DMS79 (cell line): ENCODE measurements at regions not wholly inside any gene's neighbourhood (a gene's known extent, or its start where the extent isn't known, plus 50 kb on each side); places are given as distances from the start of the nearest gene placed in this dataset.

ENCODE experiments used
- DNase-seq: peaks from one replicate; lab custom pipeline; 2025; lab: John Stamatoyannopoulos, UW

DNA sequence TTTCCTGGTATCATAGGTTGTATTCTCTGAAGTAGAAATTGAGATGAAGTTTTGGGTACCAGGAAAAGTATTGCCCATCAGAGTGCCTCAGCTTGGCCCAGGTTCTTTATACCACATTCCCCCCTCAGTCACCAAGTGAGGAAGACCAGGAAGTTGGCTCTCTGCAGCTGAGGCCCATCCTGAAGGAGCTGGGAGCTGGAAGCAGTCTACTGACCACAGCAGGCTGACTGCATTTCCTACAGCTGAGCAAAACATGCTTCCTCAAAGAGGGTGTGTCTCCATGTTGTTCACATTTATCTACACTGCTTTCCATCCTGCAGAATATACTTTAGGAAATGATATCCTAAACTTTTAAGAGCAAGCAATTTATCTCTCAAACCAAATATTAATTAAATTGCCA lies 654.6 kb downstream of the ELAVL2 start:
- DNase-seq: no peak

DNA sequence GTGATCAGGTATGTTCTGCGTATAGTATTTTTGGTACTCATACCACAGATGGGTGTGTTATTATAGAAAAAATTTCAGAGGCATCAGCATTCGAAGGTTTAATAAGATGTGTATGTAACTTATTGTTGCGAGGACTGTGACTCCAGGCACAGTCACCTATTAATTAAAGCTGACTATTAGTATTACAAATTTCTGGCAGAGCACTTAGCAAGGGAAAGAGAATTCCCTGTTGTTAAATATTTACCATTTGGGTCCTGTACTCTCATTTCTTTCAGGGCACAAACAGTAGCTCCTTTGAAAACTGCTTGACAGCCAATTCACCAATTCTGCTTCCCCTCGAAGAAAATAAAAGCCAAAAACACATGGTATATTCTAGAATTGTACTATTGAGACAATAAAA lies 653.8 kb downstream of the ELAVL2 start:
- DNase-seq: no peak

DNA sequence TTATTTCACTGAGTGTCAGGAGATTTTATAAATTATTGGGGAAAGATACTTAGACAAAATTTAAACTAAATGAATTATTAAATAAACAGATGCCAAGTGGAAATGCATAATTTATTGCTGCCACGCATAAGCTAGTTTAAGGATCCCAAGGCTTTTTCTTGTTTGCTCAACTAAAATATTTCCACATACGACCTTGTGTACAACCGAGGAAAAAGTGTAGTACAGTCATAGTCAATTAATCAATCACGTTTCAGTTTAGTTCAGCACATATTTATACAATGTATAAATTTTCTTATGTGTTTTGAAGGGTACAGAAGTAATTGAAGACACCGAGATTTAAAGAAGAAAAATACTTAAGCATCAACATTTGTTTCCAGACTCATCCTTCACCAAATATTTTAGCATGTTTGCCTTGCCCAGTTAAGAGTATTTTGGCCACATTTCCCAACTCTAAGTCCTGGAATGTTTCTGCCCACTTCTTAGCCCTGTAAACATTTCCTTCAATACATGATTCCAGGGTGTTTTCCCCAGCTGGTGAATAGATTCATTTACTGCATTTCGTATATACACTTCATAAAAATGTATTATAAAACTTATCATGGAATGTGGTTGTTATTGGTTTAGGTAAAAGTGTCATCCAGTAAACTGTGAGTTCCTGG lies 652.9 kb downstream of the ELAVL2 start:
- no peak for DNase-seq

DNA sequence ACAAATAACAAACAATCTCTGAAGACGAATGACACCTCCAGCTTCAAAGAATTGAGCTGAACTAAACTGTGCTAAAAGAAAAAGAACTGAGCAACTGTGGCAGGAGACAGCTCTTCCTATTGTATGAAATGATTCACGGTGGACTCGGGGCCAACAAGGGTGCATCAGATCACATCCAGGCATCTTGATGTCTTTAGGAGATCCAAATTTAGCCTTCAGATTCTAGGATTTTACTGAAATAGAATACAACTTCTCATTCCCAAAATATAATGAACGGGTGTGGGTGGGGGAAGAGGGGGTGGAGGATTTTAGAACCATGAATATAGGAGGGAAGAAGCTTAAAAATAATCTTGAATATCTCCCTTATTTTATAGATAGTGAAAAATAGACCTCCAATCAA lies 631.8 kb downstream of the ELAVL2 start:
- no peak for DNase-seq

DNA sequence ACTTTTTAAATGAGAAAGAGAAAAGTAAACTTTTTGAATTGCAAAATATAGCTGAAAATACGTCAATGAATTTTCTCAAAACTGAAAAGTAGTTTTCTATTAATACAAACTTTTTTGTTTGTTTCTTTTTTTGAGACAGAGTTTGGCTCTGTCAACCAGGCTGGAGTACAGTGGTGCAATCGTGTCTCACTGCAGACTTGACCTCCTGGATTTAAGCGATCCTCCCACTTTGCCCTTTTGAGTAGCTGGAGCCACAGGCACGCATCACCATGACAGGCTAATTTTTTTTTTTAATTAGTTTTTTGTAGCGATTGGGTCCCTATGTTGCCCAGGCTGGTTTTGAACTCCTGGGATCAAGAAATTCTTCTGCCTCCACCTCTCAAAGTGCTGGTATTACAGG lies 610.4 kb downstream of the ELAVL2 start:
- DNase-seq: no peak

DNA sequence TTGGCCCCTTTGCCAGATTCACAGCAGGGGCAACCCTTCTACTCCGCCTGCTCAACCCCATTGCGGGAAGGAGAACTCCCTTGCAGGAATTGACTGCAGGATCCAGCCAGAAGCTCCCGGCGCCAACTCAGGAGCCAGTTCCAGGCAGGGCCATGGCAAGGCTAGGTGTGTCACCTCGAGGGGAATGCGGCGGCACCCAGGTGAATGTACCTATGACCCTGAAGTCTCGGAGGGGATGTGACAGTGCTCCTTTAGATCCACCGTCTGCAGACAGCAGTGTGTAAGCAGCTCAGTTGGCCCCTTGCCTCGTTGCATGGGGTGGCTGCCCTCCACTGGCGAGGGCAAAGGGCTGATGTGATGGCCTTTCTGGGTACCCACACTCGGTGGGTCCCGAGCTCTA lies 606.6 kb downstream of the ELAVL2 start:
- no peak for DNase-seq

DNA sequence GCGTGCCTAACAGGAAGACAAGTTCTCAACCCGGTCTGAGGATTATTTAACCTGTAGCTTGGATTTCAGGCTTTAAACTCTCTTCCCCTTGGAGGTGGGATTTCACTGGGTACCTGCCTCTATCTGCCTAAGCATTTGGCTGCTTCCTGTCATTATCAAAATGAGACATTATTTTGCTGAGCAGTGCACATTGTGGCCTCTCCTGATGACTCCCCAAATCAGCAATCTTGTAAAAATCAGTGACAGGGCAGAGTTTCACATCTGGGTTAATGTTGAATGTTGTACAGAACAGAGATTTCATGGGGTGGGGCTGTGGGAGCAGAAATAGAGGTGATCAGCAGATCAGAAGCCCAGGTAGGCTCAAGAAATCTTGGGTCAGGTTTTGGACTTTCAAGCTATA lies 605.9 kb downstream of the ELAVL2 start:
- no peak for DNase-seq

DNA sequence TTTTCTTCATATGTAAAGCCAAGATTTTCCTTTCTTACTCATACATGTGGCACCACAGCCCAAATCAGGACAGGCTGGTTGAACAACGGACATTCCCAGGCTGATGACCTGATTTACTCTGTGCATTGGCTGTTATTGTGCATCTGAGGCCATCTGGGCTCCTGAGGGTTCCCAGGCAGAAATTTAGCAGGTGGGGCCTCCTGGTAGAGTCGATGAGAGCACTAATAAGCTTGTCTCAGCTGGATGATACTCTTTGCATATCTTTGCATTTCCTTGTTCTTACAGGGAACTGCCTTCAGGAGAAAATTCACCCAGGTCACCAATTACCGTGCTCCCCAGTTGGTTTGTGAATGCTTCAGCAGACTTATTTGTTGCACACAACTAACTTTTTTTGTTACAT lies 605.1 kb downstream of the ELAVL2 start:
- DNase-seq: no peak

DNA sequence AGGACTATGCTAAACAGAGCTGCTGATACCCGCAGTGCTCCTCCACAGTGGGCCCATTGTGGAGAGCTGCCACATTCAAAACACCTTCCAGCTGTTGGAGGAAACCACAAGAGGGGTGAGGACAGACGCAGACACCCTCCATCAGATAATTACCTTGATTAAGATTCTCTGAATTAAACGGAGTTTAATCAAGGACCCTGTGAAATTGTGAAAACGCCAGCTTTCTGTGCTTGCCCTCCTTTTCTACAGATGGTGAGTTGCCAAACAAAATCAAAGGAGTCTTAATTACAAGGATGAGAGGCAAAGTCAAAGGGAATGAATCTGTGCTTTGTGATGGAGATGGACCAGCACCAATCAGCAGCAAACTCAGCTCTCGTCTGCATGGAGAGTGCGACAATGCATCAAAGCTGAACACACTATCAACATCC lies 596.1 kb downstream of the ELAVL2 start:
- no peak for DNase-seq

DNA sequence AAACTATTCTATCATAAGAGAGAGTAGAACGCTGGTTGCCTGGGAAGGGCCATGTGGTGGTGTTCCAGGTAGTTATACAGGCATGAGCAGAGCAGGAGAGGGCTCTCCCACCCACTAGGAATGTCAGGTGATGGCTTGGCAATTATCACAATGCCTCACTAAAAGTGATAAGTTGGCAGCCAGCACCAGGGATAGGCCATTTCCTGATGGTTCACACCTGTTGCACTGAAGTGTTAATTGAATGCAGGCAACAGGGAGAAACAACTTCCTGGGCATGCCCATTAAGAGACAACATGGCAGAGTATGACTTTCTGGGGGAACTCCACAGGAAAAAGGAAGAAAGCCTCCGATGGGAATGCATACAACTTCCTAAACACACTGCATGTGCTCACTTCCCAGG lies 593.2 kb downstream of the ELAVL2 start:
- no peak for DNase-seq

DNA sequence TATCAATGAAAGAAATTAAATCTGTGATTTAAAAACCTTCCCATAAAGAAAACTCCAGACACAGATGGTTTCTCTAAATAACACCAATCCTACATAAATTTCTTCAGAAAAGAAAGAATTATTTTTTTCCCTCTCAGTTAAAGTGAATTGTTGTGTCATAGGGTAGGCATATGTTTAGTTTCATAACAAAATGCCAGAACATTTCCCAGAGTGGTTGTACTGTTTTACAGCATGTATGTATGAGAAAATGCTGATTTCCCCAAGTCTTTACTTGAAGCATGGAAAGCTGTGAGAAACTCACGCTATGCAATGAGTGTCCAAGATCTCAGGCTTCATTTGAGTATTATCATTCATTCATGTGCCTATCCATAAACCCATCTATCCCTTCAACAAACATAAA lies 582.5 kb downstream of the ELAVL2 start:
- DNase-seq: no peak

DNA sequence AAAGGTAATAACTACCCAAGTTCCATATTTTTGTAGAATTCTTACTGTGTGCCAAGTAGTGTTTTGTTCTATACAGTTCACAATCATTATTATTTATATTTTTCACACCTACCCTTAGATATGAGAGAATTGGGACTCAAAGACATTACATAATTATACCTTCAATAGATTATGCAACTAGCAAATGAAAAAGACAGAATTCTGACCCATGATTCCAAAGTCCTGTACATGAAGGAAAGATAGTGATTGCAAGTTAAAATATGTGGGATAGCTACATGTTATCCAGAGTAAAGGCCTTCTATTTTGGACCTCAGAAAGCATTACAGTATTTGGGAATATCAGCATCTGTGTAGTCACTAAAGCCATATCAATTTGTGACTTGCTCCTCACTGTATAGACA lies 581.0 kb downstream of the ELAVL2 start:
- DNase-seq: no peak

DNA sequence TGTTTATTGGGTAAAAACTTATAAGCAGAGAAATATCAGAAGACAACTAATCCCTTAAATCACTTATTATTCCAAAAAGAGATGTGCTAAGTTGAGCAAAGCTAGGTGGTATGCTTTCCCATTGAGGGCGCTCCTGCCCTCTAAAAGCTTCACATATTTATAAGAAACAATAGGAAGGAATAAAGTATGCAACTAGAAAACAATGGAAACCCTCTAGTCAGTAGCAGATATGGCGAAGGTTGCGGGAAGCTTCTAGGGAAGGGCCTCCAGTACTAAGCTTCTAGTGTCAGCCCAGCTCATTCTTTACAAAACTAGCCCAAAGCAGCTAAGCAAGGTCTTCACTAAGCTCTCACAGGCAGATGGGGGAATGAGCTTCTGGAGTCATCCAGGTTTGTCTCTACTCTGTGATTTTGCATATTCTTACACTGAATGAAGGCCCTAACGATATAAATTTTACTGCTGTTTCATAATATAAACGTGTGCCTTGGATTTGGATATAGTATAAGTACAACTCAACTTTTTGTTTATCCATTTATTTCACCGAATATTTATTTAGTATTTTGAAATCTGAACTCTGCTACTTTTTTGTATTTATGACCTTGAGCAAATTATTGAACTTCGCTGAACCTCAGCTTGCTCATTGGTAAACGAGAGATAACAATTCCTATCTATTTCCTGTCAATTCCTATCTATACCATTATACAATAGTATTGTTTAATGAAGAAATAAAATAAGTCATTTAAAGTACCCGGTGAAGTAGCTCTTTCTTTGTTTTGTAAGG lies 571.4 kb downstream of the ELAVL2 start:
- no peak for DNase-seq

DNA sequence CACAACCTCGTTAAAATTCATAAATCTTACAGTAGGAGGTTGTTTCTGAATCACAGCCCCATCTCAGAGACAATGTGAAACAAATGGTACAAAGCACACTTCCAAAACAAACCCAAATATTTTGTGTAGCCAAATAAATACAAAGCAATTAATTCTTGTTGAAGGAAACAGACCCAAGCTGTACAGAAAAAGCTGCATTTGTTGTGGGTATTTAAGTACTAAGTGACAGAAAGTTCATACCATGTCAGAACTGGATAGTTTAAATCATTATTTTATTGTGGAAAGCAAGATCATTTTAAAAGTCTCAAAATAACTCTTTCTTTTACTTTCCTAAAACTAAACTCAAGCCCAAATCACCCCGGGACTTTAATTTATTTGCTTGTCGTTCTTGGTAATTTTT lies 570.7 kb downstream of the ELAVL2 start:
- DNase-seq: no peak

DNA sequence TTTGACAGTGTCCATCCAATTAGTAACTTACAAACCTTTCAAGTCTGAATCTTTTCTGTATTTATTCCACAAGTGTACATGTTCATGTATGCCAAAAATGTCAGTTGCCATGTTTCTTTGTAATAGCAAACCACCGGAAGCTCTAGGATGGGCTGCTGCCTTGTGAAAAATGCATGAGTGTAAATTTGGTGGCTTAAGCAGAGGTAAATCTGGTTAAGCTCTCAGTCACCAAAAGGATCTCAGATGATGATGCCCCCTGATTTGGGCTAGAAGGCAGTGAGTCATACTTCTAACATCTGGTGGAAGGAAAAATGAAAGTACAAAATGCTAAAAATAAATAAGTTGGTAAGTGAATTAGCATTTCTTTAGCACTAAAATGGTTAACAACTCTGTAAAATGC lies 567.5 kb downstream of the ELAVL2 start:
- no peak for DNase-seq

DNA sequence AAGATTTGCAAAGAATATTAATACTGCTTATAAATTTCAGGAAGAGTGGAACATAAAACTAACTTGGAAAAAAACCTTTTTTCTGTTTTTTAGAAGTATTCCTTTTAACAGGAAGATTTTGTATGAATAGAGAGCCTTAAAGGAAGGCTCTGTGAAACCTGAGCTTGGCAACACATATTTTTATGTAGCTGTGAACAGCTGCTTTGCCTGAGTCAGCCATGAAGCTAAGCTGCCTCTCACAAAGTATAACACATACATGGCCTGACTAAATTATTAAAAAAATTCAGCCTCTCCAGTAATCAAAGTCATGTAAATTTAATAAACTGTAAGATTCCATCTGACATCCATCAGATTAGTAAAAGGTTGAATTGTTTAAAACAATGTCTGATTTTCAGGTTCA lies 547.5 kb downstream of the ELAVL2 start:
- DNase-seq: no peak

DNA sequence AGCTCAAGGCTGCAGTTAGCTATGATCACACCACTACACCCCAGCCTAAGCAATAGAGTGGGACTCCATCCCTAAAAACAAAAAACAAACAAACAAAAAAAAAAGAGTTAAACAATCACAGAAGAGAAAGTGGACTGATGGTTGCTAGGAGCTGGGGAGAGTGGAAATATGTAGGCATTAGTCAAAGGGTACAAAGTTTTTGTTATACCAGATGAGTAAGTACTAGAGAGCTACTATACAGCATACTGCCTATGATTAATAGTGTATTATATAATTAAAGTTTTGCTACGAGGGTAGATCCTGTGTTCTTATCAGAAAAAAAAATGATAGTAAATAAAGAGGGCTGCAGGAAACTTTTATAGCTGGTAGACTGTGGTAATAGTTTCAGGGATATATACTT lies 538.6 kb downstream of the ELAVL2 start:
- no peak for DNase-seq

DNA sequence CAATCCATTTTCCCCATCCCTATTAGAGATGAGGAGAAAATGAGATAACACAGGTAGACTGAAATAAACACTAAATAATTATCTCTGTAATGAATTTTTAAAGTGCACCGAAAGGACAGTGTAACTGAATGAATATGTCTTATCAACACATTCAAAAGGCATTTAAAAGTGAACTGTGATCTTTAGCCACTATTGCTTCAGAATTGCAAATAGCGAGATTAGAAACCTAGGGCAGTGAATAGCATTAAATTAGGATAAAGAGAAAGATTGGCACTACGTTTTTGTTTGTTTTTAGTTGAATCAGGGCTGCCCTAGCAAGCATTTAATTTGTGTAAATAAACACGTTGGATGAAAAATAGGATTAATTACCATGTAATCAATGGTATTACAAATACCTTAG lies 537.5 kb downstream of the ELAVL2 start:
- DNase-seq: no peak

DNA sequence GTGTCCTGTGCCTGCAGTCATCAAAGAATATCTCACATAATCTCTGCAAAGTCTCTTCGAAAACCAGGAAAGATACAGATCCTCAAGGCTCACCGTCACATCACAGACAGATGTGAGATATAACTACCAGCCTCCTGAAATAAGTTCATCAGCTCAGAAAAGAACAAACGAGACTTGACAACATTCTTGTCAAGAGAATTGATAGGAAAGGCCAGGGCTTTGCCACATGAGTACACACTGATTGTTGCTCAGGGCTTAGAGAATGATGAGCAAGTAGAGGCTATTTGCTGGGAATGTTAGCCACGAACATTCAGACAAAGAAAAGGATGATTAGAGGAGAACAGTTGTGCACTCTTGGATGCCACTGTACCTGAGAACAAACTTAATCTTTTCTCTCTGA lies 535.1 kb downstream of the ELAVL2 start:
- no peak for DNase-seq

DNA sequence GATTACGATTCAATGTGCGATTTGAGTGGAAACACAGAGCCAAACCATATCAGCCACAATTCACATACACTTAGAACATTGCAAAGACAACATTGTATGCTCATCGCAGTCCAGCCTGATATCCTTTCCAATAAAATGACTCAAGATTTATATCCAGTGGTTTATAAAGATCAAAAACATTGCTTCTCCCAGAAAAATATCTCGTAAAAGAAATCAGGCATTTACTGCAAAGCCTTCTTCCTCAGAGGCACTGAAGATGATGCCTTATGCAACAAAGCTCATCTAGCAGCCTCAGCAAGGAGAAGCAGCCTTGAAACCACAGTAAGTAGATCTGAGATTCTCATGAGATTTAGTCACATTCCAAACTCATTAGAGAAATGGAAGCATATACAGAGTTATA lies 523.8 kb downstream of the ELAVL2 start:
- DNase-seq: no peak

DNA sequence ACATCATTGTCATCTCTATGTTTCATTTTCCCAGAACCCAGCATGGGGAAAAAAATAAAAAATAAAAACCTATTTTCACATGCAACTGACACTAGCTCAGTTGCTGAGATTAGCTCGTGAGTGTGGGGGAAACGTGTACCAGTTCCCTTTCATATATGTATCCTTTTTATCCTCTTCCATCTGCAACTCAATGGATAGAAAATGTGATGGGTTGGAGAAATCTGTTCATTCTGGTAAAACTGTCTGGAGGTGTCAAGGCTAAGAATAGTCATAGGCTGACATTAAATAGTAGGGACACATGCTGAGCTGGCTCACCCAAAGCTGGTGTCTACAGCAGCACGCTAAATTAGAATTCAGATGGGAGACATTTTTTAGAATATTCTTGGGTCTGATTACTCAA lies 519.3 kb downstream of the ELAVL2 start:
- no peak for DNase-seq

DNA sequence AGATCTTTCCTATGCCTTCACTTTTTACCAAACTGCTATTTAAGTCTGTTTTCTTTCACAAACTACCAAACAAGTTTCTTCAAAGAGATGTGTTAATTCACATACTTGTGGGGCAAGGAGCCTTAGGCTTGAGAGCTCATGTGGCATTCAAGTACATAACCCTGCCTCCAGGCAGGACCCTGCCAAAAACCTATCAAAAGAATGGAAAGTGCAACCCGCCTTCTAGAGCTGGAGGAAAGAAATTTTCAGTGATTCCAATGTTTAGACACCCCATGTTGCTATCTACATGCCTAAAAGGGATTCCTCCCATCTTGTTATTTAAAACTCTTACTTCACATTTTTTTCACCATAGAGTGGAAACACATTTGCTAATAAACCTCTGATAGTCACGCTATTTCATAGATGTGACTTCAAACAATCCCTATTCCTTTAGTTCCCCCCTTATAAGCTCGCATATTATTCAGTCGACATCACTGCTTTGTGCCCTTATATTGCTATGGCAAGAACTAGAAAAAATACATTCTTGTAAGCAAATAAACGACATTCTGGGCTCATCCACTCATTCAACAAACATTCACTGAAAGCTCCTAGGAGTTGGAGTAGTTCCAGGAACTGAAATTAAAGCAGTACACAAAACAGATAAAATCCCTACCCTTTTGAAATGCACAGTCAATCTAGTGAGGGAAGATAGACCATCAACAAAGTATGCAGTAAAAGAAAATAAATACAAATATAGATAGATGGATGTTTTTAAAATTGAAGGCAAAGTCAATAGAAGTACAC lies 518.1 kb downstream of the ELAVL2 start:
- no peak for DNase-seq

DNA sequence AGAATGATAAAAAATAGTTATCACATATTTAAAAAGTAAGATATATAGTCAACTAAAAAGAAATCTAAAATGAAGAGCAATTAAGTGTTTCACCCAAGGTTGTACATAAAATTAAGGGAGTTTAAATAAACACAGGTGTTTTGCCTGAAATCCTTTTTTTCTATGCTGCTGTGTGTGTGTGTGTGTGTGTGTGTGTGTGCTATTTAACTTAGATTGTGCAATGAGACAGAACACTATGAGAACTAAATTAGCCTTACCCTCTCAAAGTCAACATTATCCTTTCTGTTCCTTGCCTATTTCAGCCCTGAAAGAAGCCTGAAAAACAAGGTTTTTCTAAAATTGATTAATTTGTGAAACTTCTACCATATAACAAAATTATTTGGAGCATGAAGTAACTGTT lies 516.2 kb downstream of the ELAVL2 start:
- DNase-seq: no peak
